ENCODE measurements at regions not wholly inside any gene's neighbourhood (a gene's known extent, or its start where the extent isn't known, plus 50 kb on each side); places are given as distances from the start of the nearest gene placed in this dataset.

DNA sequence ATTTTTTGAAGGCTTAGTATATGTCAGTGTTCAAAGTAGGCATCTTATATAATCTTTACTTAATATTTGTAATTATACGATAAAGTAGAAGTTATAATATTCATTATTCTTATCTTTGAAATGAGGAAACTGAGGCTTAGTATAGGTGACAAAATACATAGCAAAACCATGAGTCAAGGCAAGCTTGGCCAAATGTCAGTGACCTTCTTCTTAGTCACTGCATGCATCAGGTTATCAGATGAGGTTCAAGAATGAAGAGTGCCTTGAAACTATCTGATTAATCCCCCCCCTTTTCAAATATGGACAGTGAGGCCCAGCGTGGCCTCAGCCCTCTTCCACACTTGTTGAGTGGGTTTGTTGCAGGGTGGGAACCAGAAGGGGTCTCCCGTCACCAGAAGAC is 59.3 kb downstream of the PMAIP1 start:
- H3K4me3 ChIP-seq (ENCODE audit: low read length): no peak overlapping the region
- no peak for TF ChIP-seq CTCF (conservative IDR thresholded peaks at IDR 0.05; ENCODE audit: low read length)
- no peak for DNase-seq (ENCODE audit: low read depth)

- peak; percentile 54 for DNase-seq (ENCODE audit: low read depth)
- no peak for TF ChIP-seq CTCF (conservative IDR thresholded peaks at IDR 0.05; ENCODE audit: low read length)
- H3K4me3 ChIP-seq (ENCODE audit: low read length): no peak overlapping the region
These were observed 58.2 kb downstream of the PMAIP1 start for GRCh38 chr18:59957957-59958356.

DNA sequence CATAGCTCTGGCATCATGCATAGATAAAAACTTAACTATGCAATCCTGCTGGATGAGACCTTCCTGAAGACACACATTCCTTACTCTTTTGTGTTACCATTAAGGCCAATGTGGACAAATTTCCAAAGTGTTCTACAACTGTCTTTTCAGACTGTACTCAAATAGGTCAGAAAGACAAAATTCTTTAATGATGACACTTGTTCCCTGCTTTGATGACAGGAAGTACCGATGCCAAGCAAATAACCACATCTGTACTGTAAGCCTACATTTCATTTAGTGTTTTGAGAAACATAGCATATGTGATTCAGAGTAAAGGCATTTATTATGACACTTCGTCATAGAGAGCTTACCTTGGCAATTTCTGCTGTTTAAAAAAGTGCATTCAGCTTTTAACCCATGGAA is 55.0 kb downstream of the PMAIP1 start:
- TF ChIP-seq CTCF (conservative IDR thresholded peaks at IDR 0.05; ENCODE audit: low read length): no peak
- H3K4me3 ChIP-seq (ENCODE audit: low read length): no peak overlapping the region
- DNase-seq (ENCODE audit: low read depth): peak; percentile 65

DNA sequence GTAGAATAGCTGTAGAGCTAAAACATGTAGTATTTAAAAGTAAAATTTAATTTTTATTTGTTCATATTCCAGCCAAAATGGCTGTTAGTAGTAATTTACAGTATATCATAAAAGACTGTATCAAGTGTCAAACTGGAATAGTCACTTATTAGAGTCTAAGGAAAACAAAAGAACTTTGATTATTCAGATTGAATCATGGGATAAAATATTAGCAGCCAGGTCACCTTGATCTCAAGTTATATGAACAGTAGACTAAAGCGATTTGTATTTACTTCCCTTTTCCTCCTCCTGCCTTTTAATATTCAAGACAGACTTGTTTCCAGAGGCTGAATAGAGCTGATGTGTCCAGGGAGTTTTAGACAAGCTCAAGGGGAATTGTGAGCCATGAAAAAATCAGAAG is 54.4 kb downstream of the PMAIP1 start:
- no peak for TF ChIP-seq CTCF (conservative IDR thresholded peaks at IDR 0.05; ENCODE audit: low read length)
- H3K4me3 ChIP-seq (ENCODE audit: low read length): no peak overlapping the region
- no peak for DNase-seq (ENCODE audit: low read depth)

Data from AG10803 (cell line).